ENCODE measurements at regions not wholly inside any gene's neighbourhood (a gene's known extent, or its start where the extent isn't known, plus 50 kb on each side); places are given as distances from the start of the nearest gene placed in this dataset.

- intact Hi-C loops (cut with DNase I, micrococcal nuclease) = no loop called here
- no peak for ATAC-seq
- DNase-seq = no peak
These were observed 129.0 kb upstream of the AGR3 start for GRCh38 chr7:17010637-17011300.

GRCh38 chr7:17013204-17013603 is 131.4 kb upstream of the AGR3 start:
- no peak for ATAC-seq
- DNase-seq = no peak
- intact Hi-C loops (cut with DNase I, micrococcal nuclease) = no loop called here

DNA sequence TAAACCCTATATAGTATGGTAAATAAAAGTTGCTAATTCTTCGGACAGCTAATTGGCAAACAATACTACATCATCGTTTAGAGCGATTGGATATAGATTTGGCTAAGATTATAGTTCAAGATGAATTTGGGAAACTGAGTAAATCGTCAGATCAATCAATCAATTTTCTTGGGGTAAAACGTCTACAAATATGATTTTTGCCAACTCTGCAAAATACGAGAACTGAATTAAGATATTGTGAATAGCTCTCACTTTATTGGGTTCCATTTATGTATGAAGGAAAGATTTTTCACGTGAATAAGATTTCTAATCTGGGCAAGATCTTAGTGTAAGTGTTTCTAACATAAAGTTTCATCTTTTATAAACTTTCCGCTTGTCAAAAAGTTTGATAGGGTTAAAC is 132.9 kb upstream of the AGR3 start:
- DNase-seq (no peak), ATAC-seq (no peak)
- intact Hi-C loops (cut with DNase I, micrococcal nuclease) = no loop called here

DNA sequence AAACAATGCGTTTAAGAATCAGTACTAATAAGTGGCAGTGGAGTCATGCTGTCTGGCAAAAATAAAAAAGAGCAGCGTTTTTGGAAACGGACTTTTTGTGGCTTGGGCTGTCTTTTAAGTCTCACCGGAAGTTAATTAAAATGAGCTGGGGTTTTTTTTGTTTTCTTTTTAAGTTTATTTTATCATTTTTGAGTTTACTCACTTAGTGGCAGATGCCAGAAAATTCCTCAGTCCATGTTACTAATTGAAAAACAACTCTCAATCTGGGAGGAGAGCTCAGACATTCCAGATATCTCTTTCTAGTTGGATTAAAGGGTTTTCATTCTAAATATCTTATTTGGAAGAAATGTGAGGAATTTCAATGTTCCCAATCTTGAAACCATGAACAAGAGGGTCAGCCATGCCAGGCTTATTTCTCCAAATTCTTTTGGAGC is 133.8 kb upstream of the AGR3 start:
- intact Hi-C loops (cut with DNase I, micrococcal nuclease) = no loop called here

GRCh38 chr7:17016402-17017010 is 134.7 kb upstream of the AGR3 start:
- ATAC-seq (no peak), DNase-seq (no peak)
- intact Hi-C loops (cut with DNase I, micrococcal nuclease) = no loop called here

More for the DNA sequence above, 133.8 kb upstream of the AGR3 start:
- no peak for DNase-seq
- no peak for ATAC-seq

DNA sequence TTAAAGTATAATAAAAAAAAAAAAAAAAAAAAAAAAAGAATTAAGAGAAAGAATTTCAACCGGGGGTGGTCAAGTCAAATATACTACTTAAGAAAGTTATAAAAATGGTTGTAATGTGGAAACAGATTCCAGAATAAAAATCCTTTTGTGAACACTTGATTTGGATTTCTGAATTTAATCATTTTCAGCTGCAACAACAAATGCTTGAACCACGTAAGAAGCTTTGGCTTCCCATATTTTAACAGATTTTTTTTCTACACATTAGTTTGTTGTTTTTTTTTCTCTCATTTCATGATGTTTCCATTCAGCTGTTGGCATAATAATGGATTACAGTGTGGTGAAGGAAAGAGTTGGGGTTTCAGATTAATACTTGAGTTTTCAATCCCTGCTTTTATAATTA is 137.3 kb upstream of the AGR3 start:
- intact Hi-C loops (cut with DNase I, micrococcal nuclease) = no loop called here
- DNase-seq = no peak
- ATAC-seq = no peak

DNA sequence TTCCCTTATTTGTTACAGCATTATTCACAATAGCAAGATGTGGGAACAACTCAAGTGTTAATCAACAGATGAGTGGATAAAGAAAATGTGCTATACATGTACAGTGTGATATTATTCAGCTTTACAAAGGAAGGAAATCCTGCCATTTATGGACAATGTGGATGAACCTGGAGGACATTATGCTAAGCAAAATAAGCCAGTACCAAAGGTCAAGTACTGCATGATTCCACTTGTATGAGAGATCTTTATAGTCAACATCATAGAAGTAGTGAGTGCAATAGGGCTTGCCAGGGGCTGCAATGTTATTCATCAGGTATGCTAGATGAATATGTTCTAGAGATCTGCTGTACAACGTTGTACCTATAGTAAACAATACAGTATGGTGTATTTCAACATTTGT is 138.5 kb upstream of the AGR3 start:
- peak; percentile 72 for ATAC-seq
- intact Hi-C loops (cut with DNase I, micrococcal nuclease) = no loop called here
- no peak for DNase-seq

DNA sequence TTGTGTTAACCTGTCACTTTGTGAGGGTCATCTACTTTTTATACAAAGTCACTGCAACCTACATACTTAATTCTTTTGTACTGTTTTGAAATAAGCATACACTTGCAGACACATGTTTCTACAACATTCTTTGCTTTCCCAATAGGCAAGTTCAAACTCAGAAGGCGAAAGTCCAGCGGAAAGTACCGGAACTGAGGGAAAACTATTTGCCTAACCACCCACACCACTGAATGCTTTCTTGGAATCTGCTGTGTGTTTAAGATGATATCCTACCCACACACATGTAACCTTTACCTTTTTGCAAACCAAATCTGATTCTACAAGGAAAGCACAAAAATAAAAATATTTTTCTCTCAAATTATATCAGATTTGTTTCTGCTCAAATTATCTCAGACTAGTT is 139.4 kb upstream of the AGR3 start:
- DNase-seq (no peak), ATAC-seq (no peak)
- intact Hi-C loops (cut with DNase I, micrococcal nuclease) = no loop called here

DNA sequence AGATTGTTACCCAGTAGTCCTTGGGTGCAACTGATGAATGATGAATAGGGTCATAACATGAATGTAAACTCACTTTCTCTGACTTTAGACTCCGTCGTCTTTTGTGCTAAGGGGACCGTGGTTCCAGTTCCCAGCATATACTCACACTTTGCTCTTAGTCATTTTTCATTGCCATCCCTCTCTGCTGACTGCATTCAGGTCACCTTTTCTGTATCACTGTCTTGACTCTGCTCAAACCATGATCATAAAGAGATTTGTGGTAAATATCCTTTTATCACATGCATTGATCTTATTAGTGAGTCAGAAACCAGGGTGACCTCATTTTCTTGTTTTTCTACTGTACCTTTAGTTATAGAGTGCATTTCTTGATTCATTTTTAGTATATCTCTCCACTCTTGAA is 141.1 kb upstream of the AGR3 start:
- no peak for ATAC-seq
- no peak for DNase-seq
- intact Hi-C loops (cut with DNase I, micrococcal nuclease) = no loop called here

DNA sequence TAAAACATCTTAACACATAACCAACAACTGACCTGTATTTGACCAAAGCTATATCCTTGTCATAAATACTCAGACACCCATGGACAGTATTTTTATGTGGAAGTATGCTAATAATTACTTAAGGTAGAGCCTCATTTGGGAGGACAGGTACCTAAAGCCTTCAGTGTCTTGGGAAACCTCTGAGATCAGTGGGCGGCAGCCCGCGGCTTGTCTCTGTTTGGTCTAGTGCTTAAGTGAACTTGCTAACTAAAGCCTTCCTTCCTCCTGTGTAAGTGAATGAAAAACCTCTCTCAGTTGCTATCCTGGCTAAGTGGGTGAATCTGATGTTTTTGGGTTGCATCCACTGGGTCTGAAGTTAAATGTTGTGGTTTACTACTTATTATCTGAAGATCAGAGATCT is 144.5 kb upstream of the AGR3 start:
- DNase-seq = no peak
- no peak for ATAC-seq
- intact Hi-C loops (cut with DNase I, micrococcal nuclease) = no loop called here

DNA sequence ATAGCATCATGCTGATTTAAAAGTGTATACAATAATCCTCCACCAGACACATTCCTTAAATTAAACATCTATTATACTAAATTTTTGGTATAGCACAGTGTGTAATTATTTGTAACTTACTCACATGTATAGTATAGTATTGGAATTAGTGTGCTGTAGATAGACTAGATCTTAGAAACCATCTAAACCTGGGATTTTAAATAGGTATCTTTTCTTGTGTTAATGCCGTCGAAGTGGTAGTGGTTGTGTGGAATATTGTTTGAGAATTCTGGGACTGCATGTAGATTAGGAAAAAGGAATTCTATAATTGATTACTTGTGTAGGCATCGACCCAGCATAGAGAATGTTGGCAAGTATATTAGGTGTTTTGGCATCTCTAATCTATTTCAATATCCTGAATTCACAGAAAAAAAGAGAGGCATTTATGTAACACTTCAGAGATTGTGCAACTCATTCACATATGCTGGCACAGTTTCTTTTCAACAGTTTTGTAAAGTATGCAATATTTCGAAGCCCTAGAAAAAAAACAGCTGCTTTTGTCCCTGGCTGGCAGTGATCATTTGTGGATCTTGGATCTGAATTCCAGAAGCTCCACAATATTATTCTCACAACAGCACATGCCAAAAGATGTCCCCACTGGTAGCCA is 145.5 kb upstream of the AGR3 start:
- DNase-seq (no peak), ATAC-seq (no peak)

GRCh38 chr7:17027789-17028152 is 146.0 kb upstream of the AGR3 start:
- ATAC-seq = no peak
- DNase-seq = no peak
- intact Hi-C loops (cut with DNase I, micrococcal nuclease) = no loop called here

More for the DNA sequence above, 145.5 kb upstream of the AGR3 start:
- intact Hi-C loops (cut with DNase I, micrococcal nuclease) = no loop called here

- intact Hi-C loops (cut with DNase I, micrococcal nuclease) = no loop called here
- ATAC-seq (peak; percentile 31), DNase-seq (no peak)
These were observed 147.4 kb upstream of the AGR3 start for GRCh38 chr7:17029150-17029549.

DNA sequence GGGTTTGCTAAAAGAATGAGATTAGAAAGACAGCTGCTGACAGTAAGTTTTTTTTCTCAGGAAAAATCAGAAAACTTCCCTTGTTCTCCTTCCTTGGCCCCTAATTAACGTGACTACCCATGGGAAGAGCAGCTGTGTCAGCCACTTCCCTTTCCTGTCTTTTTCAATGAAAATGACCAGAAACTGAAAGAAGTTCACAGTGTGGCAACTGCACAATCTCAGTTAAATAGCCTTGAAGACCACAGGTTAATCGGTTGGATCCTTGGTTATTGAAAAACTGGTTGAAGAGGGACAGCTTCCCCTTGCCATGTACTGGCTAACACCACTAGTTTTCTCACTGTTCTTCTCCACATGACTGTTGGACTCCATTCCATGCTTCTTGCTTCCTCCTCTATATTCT is 148.8 kb upstream of the AGR3 start:
- ATAC-seq (no peak), DNase-seq (no peak)
- intact Hi-C loops (cut with DNase I, micrococcal nuclease) = no loop called here

GRCh38 chr7:17031906-17032551 is 150.2 kb upstream of the AGR3 start:
- DNase-seq (no peak), ATAC-seq (no peak)
- intact Hi-C loops (cut with DNase I, micrococcal nuclease) = no loop called here

- intact Hi-C loops (cut with DNase I, micrococcal nuclease) = no loop called here
- DNase-seq (peak; percentile 11 to 46), ATAC-seq (peak; percentile 57)
These were observed 151.5 kb upstream of the AGR3 start for GRCh38 chr7:17033245-17033644.

DNA sequence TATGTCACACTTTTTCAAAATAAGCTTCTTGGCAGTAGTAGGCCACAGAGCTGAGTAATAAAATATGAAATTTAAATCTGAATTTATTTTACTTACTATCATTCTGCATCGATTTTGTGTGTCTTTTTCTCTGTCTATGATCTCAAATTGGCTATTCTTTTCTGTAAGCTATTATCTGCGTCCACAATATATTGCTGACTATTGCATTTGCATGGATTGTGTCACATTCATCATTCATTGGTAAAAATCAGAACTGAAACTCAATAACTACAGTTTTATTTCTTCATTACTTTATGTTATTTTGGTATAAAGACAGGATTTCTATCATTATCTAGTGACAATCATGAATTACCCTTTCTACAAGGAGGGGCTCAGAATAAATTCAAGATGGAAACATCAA is 154.8 kb upstream of the AGR3 start:
- ATAC-seq (no peak), DNase-seq (no peak)
- intact Hi-C loops (cut with DNase I, micrococcal nuclease) = no loop called here

DNA sequence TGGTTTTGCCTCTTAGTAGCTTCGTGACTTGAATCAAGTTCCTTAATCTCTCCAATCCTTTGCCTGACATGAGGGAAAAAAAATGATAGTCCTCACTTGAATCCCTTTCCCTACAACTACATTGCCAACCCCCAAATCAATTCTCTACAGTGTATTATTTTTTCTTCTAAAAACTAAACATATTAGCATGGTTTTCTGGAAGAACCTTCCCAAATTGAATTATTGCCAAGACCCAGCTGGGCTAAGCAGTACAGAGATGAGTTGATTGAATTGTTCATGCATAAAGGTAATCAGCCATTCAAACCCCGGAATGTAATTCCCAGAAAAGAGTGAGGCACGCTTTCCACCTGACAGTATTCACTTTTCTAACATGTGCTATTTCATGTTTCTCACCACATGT is 155.6 kb upstream of the AGR3 start:
- DNase-seq (no peak), ATAC-seq (no peak)
- intact Hi-C loops (cut with DNase I, micrococcal nuclease) = no loop called here

- intact Hi-C loops (cut with DNase I, micrococcal nuclease) = no loop called here
- DNase-seq = no peak
- ATAC-seq = peak; percentile 91
These were observed 156.5 kb upstream of the AGR3 start for GRCh38 chr7:17038160-17038782.

DNA sequence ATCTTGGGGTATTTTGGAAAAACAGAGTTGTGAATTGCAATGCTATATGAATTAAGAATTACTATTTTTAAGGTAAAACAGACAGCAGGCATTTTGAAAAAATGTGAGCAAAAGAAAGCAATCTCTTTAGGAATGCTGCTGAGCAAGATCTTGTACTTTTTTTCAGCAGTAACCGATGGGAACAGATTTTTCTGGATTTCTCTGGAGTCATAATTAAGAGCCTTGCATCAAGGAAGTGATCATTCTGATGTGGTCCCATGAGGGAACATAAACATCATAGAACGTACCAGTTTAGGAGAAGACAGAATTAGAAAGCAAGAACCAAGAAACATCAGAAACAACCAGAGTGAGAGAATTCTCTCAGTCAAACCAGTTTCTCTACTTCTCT is 157.0 kb upstream of the AGR3 start:
- ATAC-seq (peak; percentile 40), DNase-seq (no peak)
- intact Hi-C loops (cut with DNase I, micrococcal nuclease) = no loop called here

All from left colon (tissue), 2 donors.